HL-60 (cell line): ENCODE measurements at regions not wholly inside any gene's neighbourhood (a gene's known extent, or its start where the extent isn't known, plus 50 kb on each side); places are given as distances from the start of the nearest gene placed in this dataset.

Experiments
- DNase-seq, 2 experiments: peaks; one replicate each; pipeline ENCODE4 v3.0.0-alpha.2; 2010 to 2020; ENCODE audit warnings: low read depth in 1 of 2, low spot score in 1 of 2
- H3K27ac ChIP-seq: fragments of 250-450 bp; sonication (Bioruptor Pico); replicated peaks from 2 replicates; pipeline ENCODE4 v1.5.1; 2020; ENCODE audit warnings: mild to moderate bottlenecking, moderate library complexity
- H3K27me3 ChIP-seq: fragments of 250-450 bp; sonication (Bioruptor Pico); 2 replicates; pipeline ENCODE4 v1.5.1; 2021; ENCODE audit warnings: mild to moderate bottlenecking, moderate library complexity; ENCODE audit not compliant: insufficient read depth, poor library complexity, severe bottlenecking
- H3K4me3 ChIP-seq: replicated peaks from 2 replicates; pipeline ENCODE4 v1.5.1; 2011; ENCODE audit warnings: mild to moderate bottlenecking, control low read depth, low read length; ENCODE audit not compliant: insufficient read depth
- CTCF ChIP-seq: IDR thresholded peaks from one replicate; pipeline ENCODE4 v1.5.1; 2011; ENCODE audit warnings: low read length, control low read depth, inconsistent platforms; ENCODE audit not compliant: insufficient read depth
- GABPA ChIP-seq: IDR thresholded peaks from 2 replicates; pipeline ENCODE4 v1.6.1; 2012; ENCODE audit warnings: low read depth
- POLR2AphosphoS5 ChIP-seq: IDR thresholded peaks from 2 replicates; pipeline ENCODE4 v1.6.1; 2012; ENCODE audit warnings: low read depth
- REST ChIP-seq: IDR thresholded peaks from 2 replicates; pipeline ENCODE4 v1.6.1; 2012; ENCODE audit warnings: low read depth; ENCODE audit not compliant: insufficient replicate concordance
- SPI1 ChIP-seq: IDR thresholded peaks from 2 replicates; pipeline ENCODE4 v1.6.1; 2012; ENCODE audit warnings: low read depth, mild to moderate bottlenecking, borderline replicate concordance

- H3K4me3 ChIP-seq, result no peak overlapping the region
- no peak for DNase-seq
- TF ChIP-seq SPI1 (peak; percentile 50; the same call in 1 of the 2 replicates), POLR2AphosphoS5 (no peak), GABPA (no peak)
- H3K27ac ChIP-seq, result no peak overlapping the region
- H3K27me3 ChIP-seq, result no peaks in the 10 kb centered on the region
Measured at GRCh38 chr7:35365523-35365922, 111.6 kb upstream of the TBX20 start.

GRCh38 chr7:35362341-35362740, 108.4 kb upstream of the TBX20 start:
- DNase-seq, result no peak
- Histone ChIP-seq H3K4me3 (no peak overlapping the region), H3K27me3 (no peaks in the 10 kb centered on the region), H3K27ac (no peak overlapping the region)
- TF ChIP-seq GABPA, result no peak
- no peak for TF ChIP-seq SPI1
- no peak for TF ChIP-seq CTCF
- TF ChIP-seq REST, result no peak
- no peak for TF ChIP-seq POLR2AphosphoS5

GRCh38 chr7:35359423-35359822, 105.5 kb upstream of the TBX20 start:
- Histone ChIP-seq H3K4me3 (no peak overlapping the region), H3K27me3 (no peaks in the 10 kb centered on the region), H3K27ac (no peak overlapping the region)
- TF ChIP-seq CTCF, result no peak
- TF ChIP-seq SPI1, result no peak
- no peak for TF ChIP-seq GABPA
- no peak for TF ChIP-seq REST
- TF ChIP-seq POLR2AphosphoS5, result no peak
- DNase-seq, result no peak

- DNase-seq, result no peak
- Histone ChIP-seq H3K27me3 (no peaks in the 10 kb centered on the region), H3K27ac (no peak overlapping the region), H3K4me3 (no peak overlapping the region)
- TF ChIP-seq GABPA (no peak), CTCF (no peak), SPI1 (no peak), POLR2AphosphoS5 (no peak)
Measured at GRCh38 chr7:35356495-35356894, 102.6 kb upstream of the TBX20 start.
